GM18861 (cell line): ENCODE measurements at regions not wholly inside any gene's neighbourhood (a gene's known extent, or its start where the extent isn't known, plus 50 kb on each side); places are given as distances from the start of the nearest gene placed in this dataset.
"Not testable (repeated sequence)": the region's sequence is repeated elsewhere in the genome, so short reads cannot be mapped to it uniquely, and the experiment has no call there.

ENCODE experiments used
- ATAC-seq: cut with Tn5 transposase; IDR thresholded peaks from one replicate; pipeline ENCODE4 v1.9.1; 2021; ENCODE audit not compliant: unreplicated experiment

DNA sequence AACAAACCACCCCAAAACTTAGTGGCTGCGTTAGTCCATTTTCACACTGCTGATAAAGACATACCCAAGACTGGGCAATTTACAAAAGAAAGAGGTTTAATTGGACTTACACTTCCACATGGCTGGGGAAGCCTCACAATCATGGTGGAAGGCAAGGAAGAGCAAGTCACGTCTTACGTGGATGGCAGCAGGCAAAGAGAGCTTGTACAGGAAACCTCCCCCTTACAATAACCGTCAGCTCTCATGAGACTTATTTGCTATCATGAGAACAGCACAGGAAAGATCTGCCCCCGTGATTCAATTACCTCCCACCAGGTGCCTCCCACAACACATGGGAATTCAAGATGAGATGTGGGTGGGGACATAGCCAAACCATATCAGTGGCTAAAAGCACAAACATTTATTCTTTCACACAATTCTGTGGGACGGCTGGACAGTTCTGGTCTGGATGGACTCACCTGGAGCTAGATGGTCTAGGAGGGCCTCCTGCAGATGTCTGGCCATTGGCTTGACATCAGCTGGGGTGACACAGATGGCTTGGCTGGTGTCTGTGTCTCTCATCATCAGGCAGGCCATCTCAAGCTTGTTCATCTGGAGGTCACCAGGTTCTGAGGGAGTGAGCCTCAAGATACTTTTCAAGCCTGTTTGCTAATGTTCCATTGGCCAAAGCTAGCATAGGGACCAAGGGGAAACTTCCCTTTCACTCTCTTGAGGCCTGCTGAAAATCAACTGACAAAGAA is 104.1 kb downstream of the SMIM20 start:
- not testable (repeated sequence) for ATAC-seq

GRCh38 chr4:26020083-26020668 is 106.2 kb downstream of the SMIM20 start:
- ATAC-seq = no peak

GRCh38 chr4:26020881-26021280 is 106.9 kb downstream of the SMIM20 start:
- ATAC-seq = no peak

GRCh38 chr4:26021417-26022345 is 107.7 kb downstream of the SMIM20 start:
- no peak for ATAC-seq

GRCh38 chr4:26022346-26023202 is 108.6 kb downstream of the SMIM20 start:
- ATAC-seq = no peak

DNA sequence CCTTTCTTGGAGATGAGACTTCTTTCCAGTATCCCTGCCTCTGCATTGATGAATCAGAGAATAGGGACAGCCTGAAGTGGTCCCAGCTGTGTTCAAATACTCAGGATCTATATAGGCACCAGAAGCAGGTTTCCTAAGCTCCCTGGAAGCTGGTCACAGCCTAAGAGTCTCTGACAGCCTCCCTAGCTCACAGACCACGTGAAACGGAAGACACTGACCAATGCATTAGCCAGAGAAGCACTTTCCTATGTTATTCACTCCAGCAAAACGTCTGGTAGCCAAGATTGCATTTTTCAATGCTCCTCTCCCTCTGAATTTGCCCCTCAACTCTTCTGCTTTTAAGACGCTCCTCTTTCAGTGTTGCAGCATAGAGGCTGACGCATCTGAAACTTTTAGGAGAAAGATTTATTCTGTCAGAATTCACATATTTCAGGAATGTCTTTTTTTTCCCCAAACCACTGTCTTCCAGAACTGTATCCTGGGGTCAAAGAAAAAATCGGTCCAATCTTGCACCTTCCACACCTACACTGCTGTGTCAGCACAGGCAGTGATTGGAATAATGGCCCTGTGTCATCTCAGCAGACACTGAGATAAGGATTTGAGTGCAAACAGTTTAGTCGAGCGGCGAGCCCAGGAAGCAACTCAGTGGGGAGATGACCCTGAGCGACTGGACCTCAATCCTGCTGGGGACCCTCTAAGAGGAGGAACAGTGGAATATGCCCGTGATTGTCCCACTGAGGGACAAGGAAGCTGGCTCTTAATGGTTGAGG is 109.4 kb downstream of the SMIM20 start:
- ATAC-seq = no peak

DNA sequence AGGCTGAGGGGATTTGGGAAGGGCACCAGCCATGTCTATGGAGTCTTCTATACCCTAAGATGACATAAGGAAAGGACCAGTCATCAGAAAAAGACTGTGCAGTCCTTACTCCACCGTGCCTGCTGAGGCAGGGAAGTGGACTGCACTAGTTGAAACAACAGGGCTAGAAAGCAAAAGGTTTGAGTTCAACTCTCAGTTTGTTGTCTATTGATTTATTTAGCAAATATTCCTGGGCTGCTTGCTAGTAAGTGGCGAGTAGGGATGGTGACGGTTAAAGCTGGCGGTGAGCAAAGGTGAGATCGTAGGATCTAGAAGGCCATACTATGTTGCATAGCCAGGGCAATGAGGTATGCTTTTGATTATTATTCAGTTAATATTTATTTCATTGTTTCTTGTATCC is 110.1 kb downstream of the SMIM20 start:
- ATAC-seq = no peak

DNA sequence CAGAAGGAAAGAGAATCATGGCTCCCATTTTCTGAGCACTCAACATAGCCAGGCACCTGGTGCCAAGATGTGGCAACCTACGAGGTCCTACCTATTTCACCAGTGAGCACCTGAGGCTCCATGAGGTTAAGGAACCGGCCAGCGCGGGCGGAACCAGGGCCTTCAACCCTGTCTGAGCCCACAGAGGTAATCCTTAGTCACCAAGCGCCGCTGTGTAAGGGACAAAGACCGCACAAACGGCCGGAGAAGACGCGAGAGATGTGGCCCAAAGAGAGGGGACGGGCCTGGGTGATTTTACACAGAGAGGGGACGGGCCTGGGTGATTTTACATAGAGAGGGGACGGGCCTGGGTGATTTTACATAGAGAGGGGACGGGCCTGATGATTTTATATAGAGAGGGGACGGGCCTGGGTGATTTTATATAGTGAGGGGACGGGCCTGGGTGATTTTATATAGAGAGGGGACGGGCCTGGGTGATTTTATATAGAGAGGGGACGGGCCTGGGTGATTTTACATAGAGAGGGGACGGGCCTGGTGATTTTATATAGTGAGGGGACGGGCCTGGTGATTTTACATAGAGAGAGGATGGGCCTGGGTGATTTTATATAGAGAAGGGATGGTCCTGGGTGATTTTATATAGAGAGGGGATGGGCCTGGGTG is 114.2 kb downstream of the SMIM20 start:
- no peak for ATAC-seq

DNA sequence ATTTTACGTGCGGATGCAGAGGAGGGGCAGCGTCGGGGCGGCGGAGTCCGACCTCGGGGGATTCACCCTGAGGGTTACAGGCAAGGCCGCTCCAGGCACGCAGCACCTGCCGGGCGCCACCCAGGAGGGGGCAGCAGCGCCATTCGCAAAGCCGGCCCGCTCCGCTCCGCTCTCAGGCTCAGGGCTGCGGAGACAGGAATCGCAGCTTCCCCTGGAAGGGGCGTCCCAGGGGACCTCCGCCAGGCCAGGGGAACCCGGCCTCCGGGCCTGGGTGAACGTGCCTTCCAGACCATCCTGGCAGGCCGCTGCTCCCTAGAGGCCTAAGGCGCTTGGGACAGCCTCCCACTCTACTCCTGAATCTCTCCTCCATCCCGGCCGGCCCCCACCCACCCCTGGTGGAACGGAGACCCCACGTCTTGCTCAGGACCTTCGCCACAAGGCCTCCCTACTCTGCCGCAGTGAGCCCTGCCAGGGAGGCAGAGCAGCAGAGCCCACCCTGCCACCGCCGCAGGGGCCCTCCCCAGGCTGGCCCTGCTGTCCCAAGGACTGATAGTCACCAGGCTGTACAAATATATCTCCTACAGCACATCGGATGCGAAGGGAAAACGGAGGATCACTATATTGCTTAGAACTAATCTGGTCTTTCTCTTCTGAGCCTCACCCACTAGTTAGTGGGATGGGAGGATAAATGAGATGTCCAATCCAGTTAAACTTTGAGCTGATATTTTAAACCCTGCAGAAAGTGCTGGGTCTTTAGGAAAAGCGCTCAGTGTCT is 115.0 kb downstream of the SMIM20 start:
- ATAC-seq = peak; percentile 67

DNA sequence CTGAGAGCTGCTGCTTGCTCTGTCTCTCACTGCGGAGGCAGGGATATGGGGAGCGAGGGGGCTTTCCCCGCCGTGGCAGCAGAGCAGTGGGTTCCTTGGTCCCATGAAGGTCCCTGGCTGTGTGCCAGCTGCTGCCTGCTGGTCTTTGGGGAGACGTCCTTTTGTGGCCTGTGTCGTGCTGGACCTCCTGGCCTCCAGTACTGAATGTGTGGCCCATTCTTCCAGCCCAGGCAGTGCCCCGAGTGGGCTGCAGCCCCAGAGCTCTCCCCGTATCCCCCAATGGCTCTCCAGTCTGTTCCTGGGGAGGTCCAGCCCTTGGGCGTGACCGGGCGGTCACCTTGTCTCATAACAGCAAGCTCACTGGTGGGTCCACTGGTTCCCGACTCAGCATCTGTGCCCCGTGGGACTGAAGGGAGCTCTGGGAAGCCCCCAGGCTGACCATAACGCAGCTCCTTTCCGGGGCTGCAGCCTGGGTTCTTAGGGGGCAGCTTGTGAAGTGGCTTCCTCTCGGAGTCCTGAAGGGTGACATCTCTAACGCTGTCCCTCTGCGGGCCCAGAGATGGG is 115.6 kb downstream of the SMIM20 start:
- no peak for ATAC-seq

DNA sequence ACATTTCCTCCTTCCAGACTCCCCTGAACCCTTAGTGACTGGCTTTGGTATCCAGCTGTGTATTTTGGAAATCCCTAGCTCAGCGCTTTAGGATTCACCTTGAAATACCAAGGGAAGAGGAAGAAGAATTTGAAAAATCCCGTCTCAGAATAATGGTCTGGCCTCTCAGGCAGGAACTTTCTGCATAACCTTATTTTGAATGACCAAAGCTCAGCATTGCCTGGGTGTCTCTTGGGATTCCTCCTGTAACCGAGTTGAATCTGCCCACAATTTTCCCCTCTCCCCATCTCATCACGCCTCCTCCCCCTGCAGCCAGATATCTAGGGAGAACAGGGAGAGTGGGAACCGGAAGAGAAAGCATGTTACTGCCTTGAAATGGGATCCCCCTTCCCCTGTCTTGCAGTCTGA is 116.2 kb downstream of the SMIM20 start:
- ATAC-seq = no peak

- ATAC-seq = no peak
Observed at GRCh38 chr4:26030780-26031179, 116.8 kb downstream of the SMIM20 start.

DNA sequence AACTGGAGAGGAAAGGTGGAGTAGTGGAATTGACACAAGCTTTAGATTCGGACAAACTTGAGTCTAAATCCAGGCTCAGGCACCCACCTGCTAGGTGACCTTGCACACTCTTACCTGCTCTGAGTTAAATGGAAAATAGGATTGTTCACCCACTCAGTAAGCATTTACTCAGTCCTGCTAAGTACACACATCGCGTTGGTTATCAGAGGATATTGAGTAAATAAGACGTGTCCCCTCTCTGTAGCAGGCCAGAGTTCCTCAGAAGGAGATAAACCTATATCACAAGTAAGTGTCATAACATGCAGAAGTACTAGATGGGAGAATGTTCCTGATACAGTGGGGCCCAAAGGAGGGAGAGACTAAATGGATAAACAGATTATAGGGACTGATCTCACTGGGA is 117.7 kb downstream of the SMIM20 start:
- ATAC-seq = no peak

- ATAC-seq = no peak
Observed at GRCh38 chr4:26032142-26032541, 118.1 kb downstream of the SMIM20 start.

DNA sequence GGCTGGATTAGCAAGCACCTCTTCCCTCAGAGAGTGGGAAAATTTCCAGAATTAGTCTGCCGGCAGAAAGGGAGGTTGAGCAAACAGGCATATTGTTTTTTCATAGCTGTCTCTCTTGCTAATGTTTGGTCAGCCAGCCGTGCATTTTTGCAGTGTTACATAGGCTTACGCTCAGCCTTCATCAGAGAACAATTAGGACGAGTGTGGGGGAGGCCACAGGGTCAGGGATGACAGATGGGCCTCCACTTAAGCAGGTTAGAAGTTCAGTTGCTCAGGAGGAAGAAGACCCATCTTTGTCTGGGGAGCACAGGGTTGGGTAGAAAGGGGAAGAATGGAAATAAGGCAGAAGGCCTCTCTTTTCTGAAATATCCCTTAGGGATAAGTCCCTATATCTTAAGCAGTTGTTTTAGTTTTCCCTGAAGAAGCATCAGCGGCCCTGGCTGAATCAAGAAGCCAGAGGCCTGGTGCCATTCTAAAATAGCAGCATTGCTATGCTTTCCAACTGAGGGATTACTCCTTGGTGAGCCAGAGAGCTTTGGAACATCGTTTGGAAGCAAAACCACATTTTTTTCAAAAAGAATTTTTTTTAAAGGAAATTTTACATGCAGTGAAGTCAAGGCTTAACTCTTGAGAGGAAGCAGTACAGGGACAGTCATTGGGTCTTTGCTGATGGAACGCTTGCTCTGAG is 118.8 kb downstream of the SMIM20 start:
- ATAC-seq = no peak

- no peak for ATAC-seq
Observed at GRCh38 chr4:26033389-26033788, 119.4 kb downstream of the SMIM20 start.

GRCh38 chr4:26034849-26035248 is 120.8 kb downstream of the SMIM20 start:
- ATAC-seq = no peak

- ATAC-seq = no peak
Observed at GRCh38 chr4:26035921-26036320, 121.9 kb downstream of the SMIM20 start.
